NCI-H2029 (cell line): ENCODE measurements at regions not wholly inside any gene's neighbourhood (a gene's known extent, or its start where the extent isn't known, plus 50 kb on each side); places are given as distances from the start of the nearest gene placed in this dataset.
"Not testable (repeated sequence)": the region's sequence is repeated elsewhere in the genome, so short reads cannot be mapped to it uniquely, and the experiment has no call there.

Experiments used
- DNase-seq: peaks from one replicate; lab custom pipeline; 2025; lab: John Stamatoyannopoulos, UW

GRCh38 chr7:66458991-66459390 lies 169.7 kb upstream of the KCTD7 start:
- DNase-seq = not testable (repeated sequence)

DNA sequence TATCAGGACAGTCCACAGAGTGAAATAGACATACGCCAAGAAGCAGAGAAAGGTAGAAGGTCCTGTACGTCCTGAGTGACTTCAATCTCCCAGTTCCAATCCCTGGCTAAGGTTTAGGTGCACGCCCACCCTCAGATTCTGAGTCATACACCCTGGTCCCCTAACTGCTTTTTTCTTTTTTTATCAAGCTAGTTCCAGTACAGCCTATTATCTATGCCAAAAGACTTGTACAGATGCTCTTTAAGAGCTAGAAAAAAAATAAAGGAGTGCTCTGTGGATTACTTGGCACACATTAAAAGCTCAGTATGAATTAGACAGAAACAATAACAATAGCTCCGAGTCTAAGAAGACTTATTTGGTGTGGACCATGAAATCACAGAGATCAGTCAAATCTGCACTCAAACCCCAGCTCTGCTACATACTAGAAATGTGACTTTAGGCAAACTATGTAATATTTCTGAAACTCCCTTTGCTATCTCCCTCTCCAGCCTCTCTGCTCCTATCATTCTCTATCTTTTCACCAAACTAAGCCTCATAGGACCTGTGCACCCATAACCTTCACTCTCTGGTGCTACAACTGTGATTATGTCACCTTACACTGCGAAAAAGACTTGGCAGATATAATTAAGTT lies 168.8 kb upstream of the KCTD7 start:
- not testable (repeated sequence) for DNase-seq

DNA sequence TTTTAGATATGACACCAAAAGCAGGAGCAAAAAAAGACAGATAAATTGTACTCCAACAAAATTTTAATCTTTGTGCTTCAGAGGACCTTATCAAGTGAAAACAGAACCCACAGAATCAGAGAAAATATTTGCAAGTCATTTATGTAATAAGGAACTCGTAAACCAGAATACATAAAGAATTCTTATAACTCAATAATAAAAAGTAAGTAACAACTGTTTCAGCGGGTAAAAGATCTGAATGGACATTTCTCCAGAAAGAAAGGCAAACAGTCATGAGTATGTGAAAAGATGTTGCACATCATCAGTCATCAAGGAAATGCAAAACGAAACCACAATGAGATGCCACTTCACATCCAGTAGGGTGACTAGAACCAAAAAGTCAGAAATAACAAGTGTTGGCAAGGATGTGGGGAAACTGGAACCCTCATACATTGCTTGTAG lies 167.7 kb upstream of the KCTD7 start:
- no peak for DNase-seq

- DNase-seq = not testable (repeated sequence)
Measured at GRCh38 chr7:66461397-66461796, 167.3 kb upstream of the KCTD7 start.

DNA sequence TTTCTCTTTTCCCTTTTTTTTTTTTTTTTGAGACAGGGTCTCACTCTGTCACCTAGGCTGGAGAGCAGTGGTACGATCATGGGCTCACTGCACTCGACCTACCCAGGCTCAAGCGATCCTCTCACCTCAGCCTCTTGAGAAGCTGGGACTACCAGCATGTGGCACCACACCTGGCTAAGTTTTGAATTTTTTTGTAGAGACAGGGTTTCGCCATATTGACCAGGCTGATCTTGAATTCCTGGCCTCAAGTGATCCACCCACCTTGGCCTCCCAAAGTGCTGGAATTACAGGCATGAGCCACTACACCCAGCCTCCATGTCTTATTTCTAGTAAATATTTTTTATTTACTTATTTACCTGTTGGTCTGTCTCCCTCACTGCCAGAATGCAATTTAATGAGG lies 165.8 kb upstream of the KCTD7 start:
- not testable (repeated sequence) for DNase-seq

- DNase-seq = no peak
Measured at GRCh38 chr7:66464059-66464458, 164.6 kb upstream of the KCTD7 start.

GRCh38 chr7:66466081-66466600 lies 162.5 kb upstream of the KCTD7 start:
- no peak for DNase-seq

DNA sequence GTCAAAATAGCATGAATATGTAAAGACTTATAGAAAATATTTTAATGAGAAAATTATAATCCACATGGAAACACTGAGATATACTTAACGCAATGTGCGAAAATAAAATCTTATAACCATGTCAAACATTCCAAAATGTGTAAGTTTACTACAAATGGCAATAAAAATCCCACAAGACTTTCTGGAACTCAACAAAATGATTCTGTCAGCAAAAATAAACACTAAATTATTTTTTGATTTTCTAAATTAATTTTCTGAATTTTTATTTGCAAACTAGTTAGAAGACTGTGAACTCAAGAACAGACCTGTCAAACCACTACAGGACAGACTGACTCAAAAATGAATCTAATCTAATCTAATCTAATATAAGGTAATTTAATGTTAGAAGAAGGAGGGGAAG lies 160.8 kb upstream of the KCTD7 start:
- DNase-seq = no peak

DNA sequence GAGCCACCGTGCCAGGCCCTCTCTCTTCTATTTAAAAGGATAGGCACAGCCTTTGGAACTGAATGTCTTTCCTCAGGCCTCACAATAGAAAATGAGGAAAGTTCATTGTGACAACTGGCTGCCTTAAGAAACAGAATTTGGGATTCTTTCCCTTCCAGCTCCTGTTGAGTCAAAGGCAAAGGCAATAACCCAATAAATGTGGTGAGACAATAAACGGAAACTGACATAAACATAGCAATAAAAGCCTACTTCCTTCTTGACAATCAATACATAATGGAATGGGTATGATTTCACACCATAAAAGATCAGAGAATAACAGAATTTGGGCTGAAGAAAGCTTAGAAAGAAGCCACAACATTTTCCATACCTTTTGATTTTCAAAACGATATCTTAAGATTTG lies 155.6 kb upstream of the KCTD7 start:
- not testable (repeated sequence) for DNase-seq

GRCh38 chr7:66474441-66474840 lies 154.2 kb upstream of the KCTD7 start:
- DNase-seq = no peak

DNA sequence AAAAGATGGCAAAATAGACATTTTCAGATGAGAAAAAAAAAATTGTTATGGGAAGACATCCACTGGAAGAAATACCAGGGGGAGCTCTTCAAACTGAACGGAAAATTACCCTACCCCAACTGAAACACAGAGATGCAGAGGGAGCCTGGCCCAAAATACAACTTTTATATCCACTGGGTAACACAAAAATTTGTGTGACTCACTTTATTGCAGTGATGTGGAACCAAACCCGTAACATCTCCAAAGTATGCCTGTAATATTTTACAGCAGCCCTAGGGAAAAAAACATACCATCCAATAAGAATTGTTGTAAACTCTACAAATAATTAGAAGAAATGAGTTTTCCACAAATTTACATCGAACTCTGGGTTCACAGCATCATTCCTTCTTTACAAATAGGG lies 152.6 kb upstream of the KCTD7 start:
- DNase-seq = not testable (repeated sequence)

- DNase-seq = not testable (repeated sequence)
Measured at GRCh38 chr7:66477822-66478397, 150.8 kb upstream of the KCTD7 start.

- not testable (repeated sequence) for DNase-seq
Measured at GRCh38 chr7:66481229-66481628, 147.5 kb upstream of the KCTD7 start.

- not testable (repeated sequence) for DNase-seq
Measured at GRCh38 chr7:66489065-66489464, 139.6 kb upstream of the KCTD7 start.

DNA sequence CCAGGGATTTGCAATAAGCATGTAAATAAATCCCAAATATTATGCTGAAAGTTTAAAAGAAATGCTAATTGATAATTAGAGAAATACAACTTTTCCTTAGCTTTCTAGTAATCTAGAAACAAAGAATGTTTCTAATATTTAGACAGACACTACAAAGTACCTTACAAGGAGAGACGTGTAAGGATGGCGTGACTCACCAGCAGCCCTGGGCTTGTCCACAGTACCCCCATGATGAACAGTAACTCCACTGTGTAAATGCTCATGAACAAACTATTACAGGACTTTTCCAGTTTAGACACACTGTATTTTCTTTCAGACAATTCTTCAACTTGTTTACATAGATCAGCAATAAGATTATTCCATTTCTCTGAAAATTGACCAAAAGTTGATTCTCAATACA lies 138.9 kb upstream of the KCTD7 start:
- DNase-seq = not testable (repeated sequence)

GRCh38 chr7:66490979-66491378 lies 137.7 kb upstream of the KCTD7 start:
- peak; percentile 49 for DNase-seq

DNA sequence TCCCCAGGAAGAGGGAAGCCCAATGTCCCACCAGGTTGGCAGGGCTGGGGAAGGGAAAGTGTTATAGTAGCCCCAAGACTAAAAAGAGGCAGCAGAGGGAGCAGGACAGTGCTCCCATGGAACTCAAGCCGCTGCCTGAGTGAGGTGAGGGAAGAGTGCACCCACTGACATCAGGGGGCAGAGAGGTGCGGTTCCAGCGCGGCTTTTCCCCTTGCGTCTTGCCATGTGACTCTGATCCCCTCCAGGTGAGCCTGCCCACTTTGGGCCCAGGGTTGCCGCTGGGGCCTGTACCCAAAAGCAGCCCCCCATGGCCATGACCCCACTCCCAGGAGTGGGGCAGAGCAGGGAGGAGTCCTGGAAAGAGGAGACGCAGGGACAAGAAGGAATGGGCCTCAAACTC lies 136.3 kb upstream of the KCTD7 start:
- DNase-seq = not testable (repeated sequence)

DNA sequence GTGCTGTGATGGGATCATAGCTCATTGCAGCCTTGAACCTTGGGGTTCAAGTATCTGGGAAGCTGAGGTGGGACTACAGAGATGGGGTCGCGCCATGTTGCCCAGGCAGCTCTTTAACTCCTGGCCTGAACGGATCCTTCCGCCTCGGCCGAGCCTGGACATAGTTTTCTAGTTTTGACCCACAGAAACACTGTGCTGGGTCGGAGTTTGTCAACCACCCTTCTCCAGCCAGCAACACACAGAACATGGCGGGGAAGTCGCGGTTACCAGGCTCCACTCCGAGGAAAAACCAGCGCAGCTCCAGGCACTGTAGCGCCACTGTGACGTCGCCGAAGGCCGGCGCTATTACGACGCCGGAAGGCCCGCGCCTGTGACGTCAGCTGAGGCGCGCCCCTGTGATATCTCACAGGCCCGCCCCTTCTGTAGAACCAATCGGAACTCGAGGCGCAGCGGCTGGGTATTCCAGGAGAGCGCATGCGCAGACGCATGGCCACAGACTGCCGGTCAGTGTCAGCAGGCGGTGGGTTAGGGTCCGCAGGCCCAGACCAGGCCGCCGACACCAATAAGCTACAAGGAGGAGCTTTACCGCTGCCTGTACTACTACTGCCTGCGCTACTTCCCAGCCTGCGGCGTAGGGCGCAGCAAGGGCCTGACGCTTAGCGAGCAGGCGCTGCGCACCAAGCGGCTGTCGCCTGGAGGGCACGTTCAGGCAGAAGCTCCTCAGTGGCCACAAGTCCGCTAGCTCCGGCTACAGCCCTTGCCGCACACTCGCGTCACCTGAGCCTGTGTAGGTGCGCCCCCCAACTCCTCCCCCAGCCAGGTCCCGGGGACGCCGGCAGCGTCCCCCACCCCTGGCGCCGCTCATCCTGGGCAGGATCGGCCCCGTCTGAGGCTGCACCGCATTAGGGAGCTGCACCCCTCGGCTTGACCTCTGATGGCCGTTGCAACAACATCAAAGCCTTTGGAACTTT lies 135.2 kb upstream of the KCTD7 start:
- peak; percentile 97 for DNase-seq

DNA sequence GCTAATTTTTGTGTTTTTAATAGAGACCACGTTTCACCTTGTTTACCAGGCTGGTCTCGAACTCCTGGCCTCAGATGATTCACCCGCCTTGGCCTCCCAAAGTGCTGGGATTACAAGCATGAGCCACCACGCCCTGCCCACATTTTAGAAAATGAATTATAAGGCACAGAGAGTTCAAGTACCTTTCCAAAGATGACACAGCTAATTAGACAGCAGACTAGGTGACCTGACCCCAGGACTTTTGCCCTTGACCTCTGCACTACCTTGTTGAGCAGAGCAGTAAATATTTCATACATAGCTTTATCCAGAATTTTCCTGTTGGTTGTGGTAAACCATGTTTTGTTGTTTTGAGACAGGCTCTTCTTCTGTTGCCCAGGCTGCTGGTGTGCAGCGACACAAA lies 131.3 kb upstream of the KCTD7 start:
- DNase-seq = no peak

GRCh38 chr7:66500087-66500486 lies 128.6 kb upstream of the KCTD7 start:
- DNase-seq = no peak

- DNase-seq = no peak
Measured at GRCh38 chr7:66502230-66503035, 126.2 kb upstream of the KCTD7 start.

DNA sequence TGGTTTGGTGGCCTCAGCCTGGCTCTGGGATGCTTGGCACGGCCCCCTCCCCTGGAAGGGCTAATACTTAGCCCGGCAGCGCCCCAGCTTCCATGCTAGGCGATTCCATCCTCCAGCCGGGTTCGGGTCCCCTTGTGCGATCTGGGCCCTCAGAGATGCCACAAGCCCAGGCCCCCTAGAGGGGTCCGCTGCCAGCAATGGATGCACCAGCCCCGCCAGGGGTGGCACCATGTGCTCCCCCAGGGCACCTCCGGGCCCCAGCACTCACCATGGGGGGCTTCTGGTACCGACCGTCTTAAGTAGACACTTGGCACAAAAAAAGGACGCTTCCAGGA lies 125.7 kb upstream of the KCTD7 start:
- no peak for DNase-seq
